HG03175 (cell line): ENCODE measurements at regions not wholly inside any gene's neighbourhood (a gene's known extent, or its start where the extent isn't known, plus 50 kb on each side); places are given as distances from the start of the nearest gene placed in this dataset.
"Not testable (repeated sequence)": the region's sequence is repeated elsewhere in the genome, so short reads cannot be mapped to it uniquely, and the experiment has no call there.

ENCODE experiments used
- ATAC-seq: cut with Tn5 transposase; IDR thresholded peaks from one replicate; pipeline ENCODE4 v1.9.1; 2021; ENCODE audit warnings: mild to moderate bottlenecking, moderate library complexity; ENCODE audit not compliant: unreplicated experiment

GRCh38 chr5:109283086-109283485 is 126.7 kb downstream of the PJA2 start:
- not testable (repeated sequence) for ATAC-seq

- ATAC-seq = no peak
These were observed 128.6 kb downstream of the PJA2 start for GRCh38 chr5:109281136-109281690.

DNA sequence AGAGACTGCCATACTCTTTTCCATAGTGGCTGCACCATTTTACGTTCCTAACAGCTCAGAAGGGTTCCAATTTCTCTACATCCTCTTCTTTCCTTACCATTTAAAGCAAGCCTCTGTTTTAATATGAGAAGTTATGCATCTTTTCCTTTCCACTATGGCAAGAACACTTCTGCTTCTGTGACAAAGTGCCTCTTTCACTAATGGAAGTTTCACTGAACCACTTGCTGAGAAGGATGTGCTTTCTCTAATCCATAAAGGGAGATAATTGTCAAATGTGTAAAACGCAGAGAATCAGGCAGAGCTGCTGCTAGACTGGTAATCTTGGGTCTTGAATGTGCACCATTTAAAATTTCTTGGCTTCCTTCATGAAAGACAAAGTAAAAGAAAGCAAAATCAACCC is 131.6 kb downstream of the PJA2 start:
- no peak for ATAC-seq

- ATAC-seq = no peak
These were observed 133.9 kb downstream of the PJA2 start for GRCh38 chr5:109275919-109276318.

- ATAC-seq = no peak
These were observed 136.2 kb downstream of the PJA2 start for GRCh38 chr5:109273594-109273993.

- ATAC-seq = no peak
These were observed 142.5 kb downstream of the PJA2 start for GRCh38 chr5:109267283-109267682.

DNA sequence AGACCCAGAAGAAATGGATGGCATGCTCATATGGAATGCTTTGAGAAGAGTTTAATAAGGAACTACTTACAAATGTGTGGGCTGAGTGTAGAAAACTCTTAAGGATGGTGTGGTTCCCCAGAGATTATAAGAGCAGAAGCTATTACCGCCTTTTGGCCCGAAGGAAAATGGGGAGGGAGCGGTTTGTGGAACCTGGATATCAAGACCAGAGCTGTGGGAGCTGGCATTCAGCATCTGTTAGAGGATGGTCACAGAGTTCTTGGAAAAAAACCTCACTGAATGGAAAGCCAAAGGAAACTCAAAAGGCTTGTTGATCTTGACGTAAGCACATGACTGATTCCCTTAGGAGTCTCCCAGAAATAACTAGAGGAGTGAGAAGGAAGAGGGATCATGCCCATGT is 151.0 kb downstream of the PJA2 start:
- ATAC-seq = no peak

- no peak for ATAC-seq
These were observed 153.3 kb downstream of the PJA2 start for GRCh38 chr5:109256486-109256885.

GRCh38 chr5:109254511-109254910 is 155.3 kb downstream of the PJA2 start:
- no peak for ATAC-seq

DNA sequence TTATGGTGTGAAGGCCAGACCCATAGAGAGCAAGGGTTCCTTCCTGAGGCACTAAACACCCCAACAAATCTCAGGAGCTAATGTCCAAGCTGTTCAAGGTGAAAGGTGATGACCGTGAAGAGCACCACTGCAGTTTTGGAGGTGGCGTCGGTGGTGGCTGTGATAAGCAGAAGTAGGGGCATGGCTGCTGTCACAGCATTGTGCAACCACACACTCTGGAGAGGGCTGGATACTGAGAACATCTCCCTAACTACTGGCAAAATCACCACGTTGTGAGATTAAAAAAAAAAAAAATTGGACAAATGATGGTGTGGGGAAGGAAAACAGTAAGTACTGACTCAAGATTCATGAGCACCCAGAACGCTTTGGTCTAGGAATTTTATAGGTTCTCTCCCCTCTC is 156.5 kb downstream of the PJA2 start:
- no peak for ATAC-seq

GRCh38 chr5:109252731-109253130 is 157.0 kb downstream of the PJA2 start:
- no peak for ATAC-seq

- ATAC-seq = no peak
These were observed 159.0 kb downstream of the PJA2 start for GRCh38 chr5:109250533-109251329.

GRCh38 chr5:109250080-109250479 is 159.7 kb downstream of the PJA2 start:
- ATAC-seq = no peak

DNA sequence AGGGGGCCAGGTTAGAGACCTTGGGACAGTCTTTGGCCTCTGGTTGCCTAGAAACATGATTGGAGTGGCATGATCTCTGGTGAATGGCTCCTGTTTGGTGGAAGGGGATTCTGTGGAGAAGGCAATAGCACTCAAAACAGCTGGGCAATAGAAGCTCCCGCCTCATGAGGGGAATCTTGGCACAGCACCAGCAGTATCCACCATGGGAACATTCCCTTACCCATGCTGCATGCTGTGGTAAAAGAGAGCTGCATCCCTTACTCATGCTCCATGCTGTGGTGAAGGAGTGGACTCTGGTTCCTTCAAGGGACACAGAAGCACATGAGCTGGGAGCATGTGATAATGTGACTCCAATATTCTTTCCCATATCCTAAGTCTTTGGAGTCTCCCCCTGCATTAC is 160.6 kb downstream of the PJA2 start:
- no peak for ATAC-seq

DNA sequence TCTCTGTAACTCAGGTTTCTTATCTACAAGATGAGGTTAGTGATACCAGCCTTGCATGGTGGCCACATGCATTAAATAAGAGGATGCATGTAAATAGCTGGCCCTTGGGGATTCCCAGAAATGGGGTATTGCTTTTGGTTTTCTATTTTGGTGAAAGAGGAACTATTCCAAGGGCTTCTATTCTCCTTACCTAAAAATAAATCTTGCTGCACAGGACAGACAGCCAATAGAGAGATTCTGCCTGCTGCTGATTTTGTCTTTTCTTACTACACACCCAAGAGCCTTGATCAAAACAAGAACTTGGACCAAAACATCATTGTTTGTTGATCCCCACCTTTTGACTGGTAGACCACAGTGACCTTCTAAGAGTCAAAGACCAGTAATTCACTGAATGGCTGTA is 161.8 kb downstream of the PJA2 start:
- peak; percentile 64 for ATAC-seq

- no peak for ATAC-seq
These were observed 162.8 kb downstream of the PJA2 start for GRCh38 chr5:109246841-109247592.
